ENCODE measurements at regions not wholly inside any gene's neighbourhood (a gene's known extent, or its start where the extent isn't known, plus 50 kb on each side); places are given as distances from the start of the nearest gene placed in this dataset.

- no peak overlapping the region for H3K4me3 ChIP-seq (ENCODE audit: low read depth, low read length)
- no peak for TF ChIP-seq CTCF (IDR thresholded peaks at IDR 0.05; ENCODE audit: control insufficient read depth, extremely low read depth, insufficient read depth)
- no peak for DNase-seq (ENCODE audit: low read depth)
Measured at GRCh38 chr9:12964271-12964670, 189.5 kb downstream of the LURAP1L start.

GRCh38 chr9:12965303-12965702, 190.5 kb downstream of the LURAP1L start:
- no peak overlapping the region for H3K4me3 ChIP-seq (ENCODE audit: low read depth, low read length)
- no peak for DNase-seq (ENCODE audit: low read depth)
- TF ChIP-seq CTCF (IDR thresholded peaks at IDR 0.05; ENCODE audit: control insufficient read depth, extremely low read depth, insufficient read depth), result no peak

- no peak for DNase-seq (ENCODE audit: low read depth)
- H3K4me3 ChIP-seq (ENCODE audit: low read depth, low read length), result no peak overlapping the region
- no peak for TF ChIP-seq CTCF (IDR thresholded peaks at IDR 0.05; ENCODE audit: control insufficient read depth, extremely low read depth, insufficient read depth)
Measured at GRCh38 chr9:12968093-12968492, 193.3 kb downstream of the LURAP1L start.

- DNase-seq (ENCODE audit: low read depth), result peak; percentile 56
- TF ChIP-seq CTCF (IDR thresholded peaks at IDR 0.05; ENCODE audit: control insufficient read depth, extremely low read depth, insufficient read depth), result peak; percentile 21; the same call in 1 of the 2 replicates
Measured at GRCh38 chr9:12972608-12973589, 198.1 kb downstream of the LURAP1L start.

GRCh38 chr9:12973710-12974109, 198.9 kb downstream of the LURAP1L start:
- no peak for TF ChIP-seq CTCF (IDR thresholded peaks at IDR 0.05; ENCODE audit: control insufficient read depth, extremely low read depth, insufficient read depth)
- no peak overlapping the region for H3K4me3 ChIP-seq (ENCODE audit: low read depth, low read length)
- DNase-seq (ENCODE audit: low read depth), result no peak

More at GRCh38 chr9:12972608-12973589, 198.1 kb downstream of the LURAP1L start:
- no peak overlapping the region for H3K4me3 ChIP-seq (ENCODE audit: low read depth, low read length)

GRCh38 chr9:12974671-12975070, 199.9 kb downstream of the LURAP1L start:
- no peak overlapping the region for H3K4me3 ChIP-seq (ENCODE audit: low read depth, low read length)
- DNase-seq (ENCODE audit: low read depth), result no peak
- TF ChIP-seq CTCF (IDR thresholded peaks at IDR 0.05; ENCODE audit: control insufficient read depth, extremely low read depth, insufficient read depth), result no peak

Data from LNCaP clone FGC (cell line).